Esophagus squamous epithelium (tissue), 5 donors: ENCODE measurements at regions not wholly inside any gene's neighbourhood (a gene's known extent, or its start where the extent isn't known, plus 50 kb on each side); places are given as distances from the start of the nearest gene placed in this dataset.

ENCODE experiments used
- DNase-seq: peaks from one replicate; lab custom pipeline; 2025; lab: John Stamatoyannopoulos, UW
- H3K27ac ChIP-seq, 4 donors: fragments of 200-600 bp; sonication (generic); one replicate each; pipeline ENCODE4 v1.5.1; 2016 to 2019; ENCODE audit warnings: mild to moderate bottlenecking in 1 of 4
- H3K27me3 ChIP-seq, 4 donors: fragments of 200-600 bp; sonication (generic); 1 replicate in 3 of 4; 2 replicates in 1 of 4; pipeline versions ENCODE4 v1.5.1 to v1.6.0; 2017 to 2021; ENCODE audit warnings: antibody characterized with exemption in 1 of 4
- H3K36me3 ChIP-seq, 3 donors: fragments of 200-600 bp; sonication (generic); one replicate each; pipeline ENCODE4 v1.5.1; 2016 to 2019
- H3K4me1 ChIP-seq, 3 donors: fragments of 200-600 bp; sonication (generic); one replicate each; pipeline ENCODE4 v1.5.1; 2017 to 2019
- H3K4me3 ChIP-seq, 4 donors: fragments of 200-600 bp; sonication (generic); 1 replicate in 3 of 4; 2 replicates in 1 of 4; pipeline ENCODE4 v1.5.1; 2016 to 2019; ENCODE audit warnings: mild to moderate bottlenecking in 2 of 4, moderate library complexity in 1 of 4
- H3K9me3 ChIP-seq, 3 donors: fragments of 200-600 bp; sonication (generic); one replicate each; pipeline ENCODE4 v1.5.1; 2016 to 2019
- POLR2A ChIP-seq, 4 donors: fragments of 450-650 bp; IDR thresholded peaks; one replicate each; pipeline ENCODE4 v1.6.1; 2017; ENCODE audit warnings: antibody characterized with exemption in 4 of 4, mild to moderate bottlenecking in 4 of 4, moderate library complexity in 3 of 4
- WGBS, 2 donors: methylation state at CpG; one replicate each; pipeline ENCODE4 v1.1.5; 2018; 5-methylcytosine and 5-hydroxymethylcytosine counted together
- intact Hi-C: fragments of 100-400 bp; cut with DNase I; formaldehyde crosslinking; loops from one replicate; pipeline ENCODE4 v1.15.0; 2022
- TF ChIP-seq, protein P1 (sequence below), 6 experiments: fragments of 450-650 bp in 4 of 6; fragments of 200-600 bp in 2 of 6; sonication (generic) in 2 of 6; IDR thresholded peaks; one replicate each; pipeline ENCODE4 v1.5.1; 2016 to 2019; ENCODE audit warnings: antibody characterized with exemption in 6 of 6, mild to moderate bottlenecking in 4 of 6, moderate library complexity in 4 of 6
- donor health status: DM: yes; HTN: yes; CAD: no.

DNA sequence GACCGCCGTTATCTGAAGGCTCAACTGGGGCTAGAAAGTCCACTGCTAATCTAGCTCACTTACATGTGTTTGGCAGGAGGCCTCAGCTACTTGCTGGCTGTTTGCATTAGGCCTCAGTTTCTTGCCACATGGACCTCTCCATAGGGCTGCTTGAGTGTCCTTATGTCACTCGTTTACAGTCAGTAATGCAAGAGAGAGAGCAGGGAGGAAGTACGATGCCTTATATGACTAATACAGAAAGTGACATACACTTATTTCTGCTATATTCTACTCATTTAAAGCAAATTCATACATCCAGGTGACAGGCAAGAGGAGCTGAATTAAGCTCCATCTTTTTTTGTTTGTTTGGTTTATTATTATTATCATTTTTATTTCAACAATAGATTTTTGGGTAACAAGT, 179.6 kb downstream of the LURAP1L start:
- TF ChIP-seq POLR2A (IDR thresholded peaks at IDR 0.05), result no peak
- TF ChIP-seq, protein P1, sequence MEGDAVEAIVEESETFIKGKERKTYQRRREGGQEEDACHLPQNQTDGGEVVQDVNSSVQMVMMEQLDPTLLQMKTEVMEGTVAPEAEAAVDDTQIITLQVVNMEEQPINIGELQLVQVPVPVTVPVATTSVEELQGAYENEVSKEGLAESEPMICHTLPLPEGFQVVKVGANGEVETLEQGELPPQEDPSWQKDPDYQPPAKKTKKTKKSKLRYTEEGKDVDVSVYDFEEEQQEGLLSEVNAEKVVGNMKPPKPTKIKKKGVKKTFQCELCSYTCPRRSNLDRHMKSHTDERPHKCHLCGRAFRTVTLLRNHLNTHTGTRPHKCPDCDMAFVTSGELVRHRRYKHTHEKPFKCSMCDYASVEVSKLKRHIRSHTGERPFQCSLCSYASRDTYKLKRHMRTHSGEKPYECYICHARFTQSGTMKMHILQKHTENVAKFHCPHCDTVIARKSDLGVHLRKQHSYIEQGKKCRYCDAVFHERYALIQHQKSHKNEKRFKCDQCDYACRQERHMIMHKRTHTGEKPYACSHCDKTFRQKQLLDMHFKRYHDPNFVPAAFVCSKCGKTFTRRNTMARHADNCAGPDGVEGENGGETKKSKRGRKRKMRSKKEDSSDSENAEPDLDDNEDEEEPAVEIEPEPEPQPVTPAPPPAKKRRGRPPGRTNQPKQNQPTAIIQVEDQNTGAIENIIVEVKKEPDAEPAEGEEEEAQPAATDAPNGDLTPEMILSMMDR (IDR thresholded peaks at IDR 0.05), result no peak
- 90 to 94% methylated on average over 4 of the region's 4 CpGs for WGBS, 2 donors
- intact Hi-C loops, result no loop called here
- Histone ChIP-seq H3K36me3 (no peaks in the 10 kb centered on the region), H3K4me1 (no peaks in the 10 kb centered on the region), H3K4me3 (no peak overlapping the region), H3K9me3 (peaks cover 0 to 8% (median 0%) of the 10 kb centered on the region in 3 donors), H3K27ac (no peak overlapping the region), H3K27me3 (no peaks in the 10 kb centered on the region)
- DNase-seq, result no peak

GRCh38 chr9:12955510-12956163, 180.8 kb downstream of the LURAP1L start:
- WGBS, 2 donors, result 76 to 82% methylated on average over 8 to 10 of the region's 11 CpGs
- no peak overlapping the region for H3K4me3 ChIP-seq
- TF ChIP-seq, protein P1 (IDR thresholded peaks at IDR 0.05), result no peak
- no peak for TF ChIP-seq POLR2A (IDR thresholded peaks at IDR 0.05)
- intact Hi-C loops, result no loop called here
- H3K4me1 ChIP-seq, result no peaks in the 10 kb centered on the region
- DNase-seq, result no peak
- H3K27ac ChIP-seq, result peak overlapping the region in 2 of 4 donors; percentile 16 to 23
- H3K27me3 ChIP-seq, result no peaks in the 10 kb centered on the region
- H3K36me3 ChIP-seq, result no peaks in the 10 kb centered on the region
- peaks cover 0 to 8% (median 0%) of the 10 kb centered on the region in 3 donors for H3K9me3 ChIP-seq

- Histone ChIP-seq H3K27ac (peak overlapping the region in 2 of 4 donors; percentile 16 to 23), H3K4me3 (no peak overlapping the region), H3K27me3 (no peaks in the 10 kb centered on the region), H3K4me1 (no peaks in the 10 kb centered on the region), H3K9me3 (peaks cover 0 to 8% (median 0%) of the 10 kb centered on the region in 3 donors), H3K36me3 (no peaks in the 10 kb centered on the region)
- intact Hi-C loops, result no loop called here
- no peak for DNase-seq
- WGBS, 2 donors, result 20 to 24% methylated on average over 3 of the region's 3 CpGs
- no peak for TF ChIP-seq POLR2A (IDR thresholded peaks at IDR 0.05)
Observed at GRCh38 chr9:12956261-12956660, 181.4 kb downstream of the LURAP1L start.

- no peaks in the 10 kb centered on the region for H3K4me1 ChIP-seq
- no peak overlapping the region for H3K4me3 ChIP-seq
- no peaks in the 10 kb centered on the region for H3K27me3 ChIP-seq
- 91 to 97% methylated on average over 4 of the region's 4 CpGs for WGBS, 2 donors
- intact Hi-C loops, result no loop called here
- no peaks in the 10 kb centered on the region for H3K36me3 ChIP-seq
- peak overlapping the region in 1 of 4 donors; percentile 2 for H3K27ac ChIP-seq
- TF ChIP-seq POLR2A (IDR thresholded peaks at IDR 0.05), result no peak
- TF ChIP-seq, protein P1 (IDR thresholded peaks at IDR 0.05), result no peak
- DNase-seq, result no peak
- peaks cover 0 to 8% (median 0%) of the 10 kb centered on the region in 3 donors for H3K9me3 ChIP-seq
Observed at GRCh38 chr9:12956805-12957204, 182.0 kb downstream of the LURAP1L start.

DNA sequence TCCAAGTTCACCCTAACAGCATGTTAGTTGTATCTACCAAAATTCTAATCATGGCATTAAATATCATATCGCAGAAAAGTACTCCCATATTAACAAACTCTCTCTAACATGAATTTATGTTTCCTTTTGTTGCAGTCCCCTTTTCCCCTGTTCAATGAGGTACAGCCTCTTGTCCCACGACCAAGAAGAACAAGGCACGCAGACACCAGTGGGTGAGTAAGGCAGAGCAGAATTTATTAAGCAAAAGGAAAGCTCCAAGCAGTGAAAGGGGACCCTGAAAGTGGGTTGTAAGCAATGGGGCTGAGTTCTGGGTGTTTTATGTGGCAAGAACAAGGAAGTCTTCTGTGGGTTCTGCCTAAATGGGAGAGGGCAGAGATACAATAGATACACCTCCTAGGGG, 183.5 kb downstream of the LURAP1L start:
- 88 to 95% methylated on average over 3 of the region's 3 CpGs for WGBS, 2 donors
- H3K4me1 ChIP-seq, result no peaks in the 10 kb centered on the region
- DNase-seq, result no peak
- intact Hi-C loops, result no loop called here
- H3K36me3 ChIP-seq, result no peaks in the 10 kb centered on the region
- H3K27ac ChIP-seq, result no peak overlapping the region
- TF ChIP-seq, protein P1 (IDR thresholded peaks at IDR 0.05), result no peak
- TF ChIP-seq POLR2A (IDR thresholded peaks at IDR 0.05), result no peak
- no peaks in the 10 kb centered on the region for H3K27me3 ChIP-seq
- peaks cover 0 to 8% (median 0%) of the 10 kb centered on the region in 3 donors for H3K9me3 ChIP-seq
- H3K4me3 ChIP-seq, result no peak overlapping the region
